H1 (cell line): ENCODE measurements at regions not wholly inside any gene's neighbourhood (a gene's known extent, or its start where the extent isn't known, plus 50 kb on each side); places are given as distances from the start of the nearest gene placed in this dataset.

Experiments used
- HDAC2 ChIP-seq, 2 experiments: fragments of 300-600 bp in 1 of 2; sonication (generic) in 1 of 2; IDR thresholded peaks; 2 replicates each; pipeline ENCODE4 v1.6.1; 2011 to 2012; ENCODE audit warnings: low read depth in 2 of 2, low read length in 2 of 2, mild to moderate bottlenecking in 2 of 2, moderate library complexity in 2 of 2, borderline replicate concordance in 1 of 2, inconsistent platforms in 1 of 2
- RNF2 ChIP-seq: fragments of 200-900, 300-1000 bp; sonication (generic); IDR thresholded peaks from 2 replicates; pipeline ENCODE4 v1.7.1; 2016; ENCODE audit warnings: borderline replicate concordance, low read depth, mild to moderate bottlenecking, antibody characterized with exemption, low read length; ENCODE audit not compliant: poor library complexity, severe bottlenecking; ENCODE audit errors: missing control alignments
- TF ChIP-seq, protein P1 (sequence below): IDR thresholded peaks from 2 replicates; pipeline ENCODE4 v1.6.1; 2012; ENCODE audit warnings: inconsistent platforms

DNA sequence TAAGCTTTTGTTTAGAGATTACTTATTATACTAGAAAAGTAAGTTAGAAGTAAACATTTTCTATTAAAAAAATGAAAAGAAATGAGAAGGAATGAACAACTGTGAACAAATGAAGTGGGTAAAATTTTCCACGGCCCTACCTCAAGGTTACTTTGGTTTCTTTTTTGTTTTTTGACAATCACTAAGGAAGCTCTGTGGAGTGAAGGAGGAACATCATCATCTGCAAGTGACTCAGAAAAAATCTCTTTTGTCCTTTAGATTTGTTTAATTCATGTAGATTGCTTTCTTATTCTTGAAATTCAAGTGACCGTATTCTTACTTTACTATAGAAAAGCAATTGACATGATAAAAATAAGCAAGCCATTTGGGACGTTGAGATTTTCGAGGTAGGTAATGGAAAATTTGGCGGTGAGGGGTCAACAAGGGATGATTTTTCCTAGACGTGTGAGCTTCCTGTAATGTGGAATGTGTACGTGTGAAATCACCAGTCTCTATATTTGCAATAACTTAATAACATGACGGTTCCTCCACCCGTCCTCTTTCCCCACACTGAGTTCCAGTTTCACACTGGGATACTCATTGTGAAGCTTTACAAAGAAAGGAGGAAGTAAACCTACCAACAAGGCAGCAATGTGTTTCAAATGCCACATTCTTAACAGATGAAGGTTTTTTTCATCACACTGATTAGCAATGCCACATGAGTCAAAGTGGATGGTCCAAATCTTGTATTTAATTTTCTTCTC lies 62.3 kb upstream of the EGLN3 start (continued):
- TF ChIP-seq HDAC2 (IDR thresholded peaks at IDR 0.05; ENCODE audit: borderline replicate concordance in 1 of 2, low read depth in 2 of 2, low read length in 2 of 2) (no peak), RNF2 (no peak)
- TF ChIP-seq, protein P1, sequence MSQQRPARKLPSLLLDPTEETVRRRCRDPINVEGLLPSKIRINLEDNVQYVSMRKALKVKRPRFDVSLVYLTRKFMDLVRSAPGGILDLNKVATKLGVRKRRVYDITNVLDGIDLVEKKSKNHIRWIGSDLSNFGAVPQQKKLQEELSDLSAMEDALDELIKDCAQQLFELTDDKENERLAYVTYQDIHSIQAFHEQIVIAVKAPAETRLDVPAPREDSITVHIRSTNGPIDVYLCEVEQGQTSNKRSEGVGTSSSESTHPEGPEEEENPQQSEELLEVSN: no peak
